GM23338 (cell line): ENCODE measurements at regions not wholly inside any gene's neighbourhood (a gene's known extent, or its start where the extent isn't known, plus 50 kb on each side); places are given as distances from the start of the nearest gene placed in this dataset.

Experiments
- ATAC-seq: fragments of 200-7000 bp; cut with Tn5 transposase; 3 replicates; pipeline ENCODE4 v1.9.1; 2020
- DNase-seq: peaks from one replicate; pipeline ENCODE4 v3.0.0-alpha.2; 2015; ENCODE audit warnings: low spot score
- H2AFZ ChIP-seq: fragments of 200-600 bp; sonication (generic); 2 replicates; pipeline ENCODE4 v1.8.0; 2016; ENCODE audit warnings: antibody characterized with exemption, mild to moderate bottlenecking, moderate library complexity
- H3F3A ChIP-seq: fragments of 200-600 bp; sonication (generic); replicated peaks from 2 replicates; pipeline ENCODE4 v1.8.0; 2017; ENCODE audit warnings: antibody characterized with exemption, mixed run types, low read depth
- H3K27ac ChIP-seq: fragments of 200-600 bp; sonication (generic); 2 replicates; pipeline ENCODE4 v1.6.1; 2016; ENCODE audit warnings: low read depth
- H3K27me3 ChIP-seq: fragments of 200-600 bp; sonication (generic); 2 replicates; pipeline ENCODE4 v1.8.0; 2016; ENCODE audit warnings: mild to moderate bottlenecking, mixed run types, moderate library complexity; ENCODE audit not compliant: insufficient read depth
- H3K36me3 ChIP-seq: fragments of 200-600 bp; sonication (generic); 2 replicates; pipeline ENCODE4 v1.8.0; 2016; ENCODE audit warnings: mild to moderate bottlenecking; ENCODE audit not compliant: insufficient read depth
- H3K4me1 ChIP-seq: fragments of 200-600 bp; sonication (generic); 2 replicates; pipeline ENCODE4 v1.8.0; 2016; ENCODE audit warnings: mild to moderate bottlenecking, moderate library complexity; ENCODE audit not compliant: insufficient read depth
- H3K4me2 ChIP-seq: fragments of 200-600 bp; sonication (generic); 2 replicates; pipeline ENCODE4 v1.7.1; 2017; ENCODE audit warnings: mixed run types
- H3K4me3 ChIP-seq: fragments of 200-600 bp; sonication (generic); 2 replicates; pipeline ENCODE4 v1.6.1; 2016; ENCODE audit warnings: mixed run types
- H3K79me2 ChIP-seq: fragments of 200-600 bp; sonication (generic); replicated peaks from 2 replicates; pipeline ENCODE4 v1.8.0; 2017; ENCODE audit warnings: mild to moderate bottlenecking; ENCODE audit not compliant: insufficient read depth
- H3K9me2 ChIP-seq: fragments of 200-600 bp; sonication (generic); 2 replicates; pipeline ENCODE4 v1.8.0; 2017; ENCODE audit not compliant: insufficient read depth
- H4K20me1 ChIP-seq: fragments of 200-600 bp; sonication (generic); replicated peaks from 2 replicates; pipeline ENCODE4 v1.8.0; 2017; ENCODE audit warnings: mild to moderate bottlenecking; ENCODE audit not compliant: insufficient read depth
- H3K27ac Mint-ChIP-seq: 2 replicates; pipeline ENCODE4 v1.8.0; 2020; ENCODE audit warnings: inconsistent platforms, mild to moderate bottlenecking, moderate library complexity, mixed read lengths
- H3K27me3 Mint-ChIP-seq: 3 replicates; pipeline ENCODE4 v1.8.0; 2022; ENCODE audit warnings: low read depth, mild to moderate bottlenecking, moderate library complexity, mixed read lengths, inconsistent platforms; ENCODE audit not compliant: insufficient read depth, poor library complexity
- H3K36me3 Mint-ChIP-seq: 3 replicates; pipeline ENCODE4 v1.8.0; 2021; ENCODE audit warnings: low read depth, mild to moderate bottlenecking, inconsistent platforms, moderate library complexity, mixed read lengths
- H3K4me1 Mint-ChIP-seq: 3 replicates; pipeline ENCODE4 v1.8.0; 2020; ENCODE audit warnings: mild to moderate bottlenecking, inconsistent platforms, mixed read lengths
- H3K4me3 Mint-ChIP-seq: 3 replicates; pipeline ENCODE4 v1.8.0; 2021; ENCODE audit warnings: moderate library complexity, mild to moderate bottlenecking, inconsistent platforms, mixed read lengths
- H3K9me3 Mint-ChIP-seq: 3 replicates; pipeline ENCODE4 v1.8.0; 2020; ENCODE audit warnings: moderate library complexity, mild to moderate bottlenecking, inconsistent platforms, mixed read lengths
- CREB1 ChIP-seq: fragments of 250-450 bp; sonication (Bioruptor Pico); IDR thresholded peaks from 2 replicates; pipeline ENCODE4 v1.5.0; 2020; ENCODE audit warnings: low read depth, mild to moderate bottlenecking, moderate library complexity
- EZH2phosphoT487 ChIP-seq: fragments of 200-600 bp; sonication (generic); IDR thresholded peaks from one replicate; pipeline ENCODE4 v1.8.1; 2018; ENCODE audit warnings: antibody characterized with exemption; ENCODE audit not compliant: unreplicated experiment
- POLR2AphosphoS5 ChIP-seq: IDR thresholded peaks from 2 replicates; pipeline ENCODE4 v1.6.1; 2016; ENCODE audit warnings: antibody characterized with exemption, low read depth
- STAT1 ChIP-seq: IDR thresholded peaks from one replicate; pipeline ENCODE4 v1.6.1; 2016; ENCODE audit warnings: antibody characterized with exemption; ENCODE audit not compliant: unreplicated experiment
- TF ChIP-seq, protein P1 (sequence below): IDR thresholded peaks from one replicate; pipeline ENCODE4 v1.6.1; 2018; ENCODE audit warnings: antibody characterized with exemption; ENCODE audit not compliant: unreplicated experiment
- TF ChIP-seq, protein P2 (sequence below), 2 experiments: fragments of 200-600 bp in 1 of 2; sonication (generic) in 1 of 2; conservative IDR thresholded peaks; 2 replicates each; pipeline versions ENCODE4 v1.5.1 to v1.6.1; 2016 to 2017; ENCODE audit warnings: antibody characterized with exemption in 2 of 2, low read depth in 2 of 2, mild to moderate bottlenecking in 2 of 2, moderate library complexity in 1 of 2
- TF ChIP-seq, protein P3 (sequence below): fragments of 250-450 bp; sonication (Bioruptor Pico); IDR thresholded peaks from 2 replicates; pipeline ENCODE4 v1.5.0; 2020; ENCODE audit warnings: mild to moderate bottlenecking, moderate library complexity

DNA sequence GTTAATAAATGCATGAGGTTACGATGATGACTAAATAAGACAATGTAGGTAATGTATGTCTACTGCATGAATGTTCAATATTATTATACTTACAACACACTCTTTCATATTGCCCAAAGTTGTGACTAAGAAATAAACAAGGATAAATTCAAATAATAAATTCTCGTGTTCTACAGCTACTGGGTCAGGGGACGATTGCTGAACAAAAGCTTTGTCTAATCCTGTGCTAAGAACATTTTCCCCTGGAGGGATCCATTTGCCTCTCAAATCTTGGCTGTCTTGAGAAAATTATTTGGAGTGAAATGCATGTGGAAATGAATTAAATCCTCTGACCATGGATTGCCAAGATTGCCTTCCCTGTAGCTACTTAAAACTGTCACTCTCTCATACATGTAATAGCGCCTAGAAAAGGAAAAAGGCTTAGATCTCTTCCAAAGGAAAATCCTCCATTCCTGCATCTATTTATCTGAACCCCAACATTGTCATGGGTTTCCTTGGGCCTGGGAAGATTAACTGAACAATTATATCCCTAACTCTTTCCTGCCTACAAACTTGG, 893.8 kb upstream of the ACO1 start:
- H3K4me3 ChIP-seq, result no peak overlapping the region
- H3K36me3 ChIP-seq, result no peaks in the 10 kb centered on the region
- H3F3A ChIP-seq, result no peaks in the 10 kb centered on the region
- H4K20me1 ChIP-seq, result no peaks in the 10 kb centered on the region
- H3K27ac ChIP-seq, result no peak overlapping the region
- H3K9me2 ChIP-seq, result 0 out of 2 replicates have a peak, but pooled peaks cover 3% of the 10 kb centered on the region
- no peak overlapping the region for H3K4me2 ChIP-seq
- Mint-ChIP-seq H3K36me3 (peaks cover 2% of the 10 kb centered on the region), H3K9me3 (peaks cover 2% of the 10 kb centered on the region), H3K4me1 (peaks cover 9% of the 10 kb centered on the region; the same call in 2 of the 3 replicates), H3K27ac (no peak overlapping the region), H3K4me3 (no peak overlapping the region), H3K27me3 (peaks cover 5% of the 10 kb centered on the region)
- no peaks in the 10 kb centered on the region for H3K27me3 ChIP-seq
- ATAC-seq (no peak), DNase-seq (no peak)
- no peaks in the 10 kb centered on the region for H3K4me1 ChIP-seq
- TF ChIP-seq STAT1 (no peak), CREB1 (CRISPR knock-in tag) (no peak), POLR2AphosphoS5 (no peak), EZH2phosphoT487 (no peak)
- TF ChIP-seq, protein P1, sequence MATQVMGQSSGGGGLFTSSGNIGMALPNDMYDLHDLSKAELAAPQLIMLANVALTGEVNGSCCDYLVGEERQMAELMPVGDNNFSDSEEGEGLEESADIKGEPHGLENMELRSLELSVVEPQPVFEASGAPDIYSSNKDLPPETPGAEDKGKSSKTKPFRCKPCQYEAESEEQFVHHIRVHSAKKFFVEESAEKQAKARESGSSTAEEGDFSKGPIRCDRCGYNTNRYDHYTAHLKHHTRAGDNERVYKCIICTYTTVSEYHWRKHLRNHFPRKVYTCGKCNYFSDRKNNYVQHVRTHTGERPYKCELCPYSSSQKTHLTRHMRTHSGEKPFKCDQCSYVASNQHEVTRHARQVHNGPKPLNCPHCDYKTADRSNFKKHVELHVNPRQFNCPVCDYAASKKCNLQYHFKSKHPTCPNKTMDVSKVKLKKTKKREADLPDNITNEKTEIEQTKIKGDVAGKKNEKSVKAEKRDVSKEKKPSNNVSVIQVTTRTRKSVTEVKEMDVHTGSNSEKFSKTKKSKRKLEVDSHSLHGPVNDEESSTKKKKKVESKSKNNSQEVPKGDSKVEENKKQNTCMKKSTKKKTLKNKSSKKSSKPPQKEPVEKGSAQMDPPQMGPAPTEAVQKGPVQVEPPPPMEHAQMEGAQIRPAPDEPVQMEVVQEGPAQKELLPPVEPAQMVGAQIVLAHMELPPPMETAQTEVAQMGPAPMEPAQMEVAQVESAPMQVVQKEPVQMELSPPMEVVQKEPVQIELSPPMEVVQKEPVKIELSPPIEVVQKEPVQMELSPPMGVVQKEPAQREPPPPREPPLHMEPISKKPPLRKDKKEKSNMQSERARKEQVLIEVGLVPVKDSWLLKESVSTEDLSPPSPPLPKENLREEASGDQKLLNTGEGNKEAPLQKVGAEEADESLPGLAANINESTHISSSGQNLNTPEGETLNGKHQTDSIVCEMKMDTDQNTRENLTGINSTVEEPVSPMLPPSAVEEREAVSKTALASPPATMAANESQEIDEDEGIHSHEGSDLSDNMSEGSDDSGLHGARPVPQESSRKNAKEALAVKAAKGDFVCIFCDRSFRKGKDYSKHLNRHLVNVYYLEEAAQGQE, result no peak
- TF ChIP-seq, protein P2, sequence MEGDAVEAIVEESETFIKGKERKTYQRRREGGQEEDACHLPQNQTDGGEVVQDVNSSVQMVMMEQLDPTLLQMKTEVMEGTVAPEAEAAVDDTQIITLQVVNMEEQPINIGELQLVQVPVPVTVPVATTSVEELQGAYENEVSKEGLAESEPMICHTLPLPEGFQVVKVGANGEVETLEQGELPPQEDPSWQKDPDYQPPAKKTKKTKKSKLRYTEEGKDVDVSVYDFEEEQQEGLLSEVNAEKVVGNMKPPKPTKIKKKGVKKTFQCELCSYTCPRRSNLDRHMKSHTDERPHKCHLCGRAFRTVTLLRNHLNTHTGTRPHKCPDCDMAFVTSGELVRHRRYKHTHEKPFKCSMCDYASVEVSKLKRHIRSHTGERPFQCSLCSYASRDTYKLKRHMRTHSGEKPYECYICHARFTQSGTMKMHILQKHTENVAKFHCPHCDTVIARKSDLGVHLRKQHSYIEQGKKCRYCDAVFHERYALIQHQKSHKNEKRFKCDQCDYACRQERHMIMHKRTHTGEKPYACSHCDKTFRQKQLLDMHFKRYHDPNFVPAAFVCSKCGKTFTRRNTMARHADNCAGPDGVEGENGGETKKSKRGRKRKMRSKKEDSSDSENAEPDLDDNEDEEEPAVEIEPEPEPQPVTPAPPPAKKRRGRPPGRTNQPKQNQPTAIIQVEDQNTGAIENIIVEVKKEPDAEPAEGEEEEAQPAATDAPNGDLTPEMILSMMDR (conservative IDR thresholded peaks at IDR 0.05; ENCODE audit: low read depth in 2 of 2), result no peak
- TF ChIP-seq, protein P3, sequence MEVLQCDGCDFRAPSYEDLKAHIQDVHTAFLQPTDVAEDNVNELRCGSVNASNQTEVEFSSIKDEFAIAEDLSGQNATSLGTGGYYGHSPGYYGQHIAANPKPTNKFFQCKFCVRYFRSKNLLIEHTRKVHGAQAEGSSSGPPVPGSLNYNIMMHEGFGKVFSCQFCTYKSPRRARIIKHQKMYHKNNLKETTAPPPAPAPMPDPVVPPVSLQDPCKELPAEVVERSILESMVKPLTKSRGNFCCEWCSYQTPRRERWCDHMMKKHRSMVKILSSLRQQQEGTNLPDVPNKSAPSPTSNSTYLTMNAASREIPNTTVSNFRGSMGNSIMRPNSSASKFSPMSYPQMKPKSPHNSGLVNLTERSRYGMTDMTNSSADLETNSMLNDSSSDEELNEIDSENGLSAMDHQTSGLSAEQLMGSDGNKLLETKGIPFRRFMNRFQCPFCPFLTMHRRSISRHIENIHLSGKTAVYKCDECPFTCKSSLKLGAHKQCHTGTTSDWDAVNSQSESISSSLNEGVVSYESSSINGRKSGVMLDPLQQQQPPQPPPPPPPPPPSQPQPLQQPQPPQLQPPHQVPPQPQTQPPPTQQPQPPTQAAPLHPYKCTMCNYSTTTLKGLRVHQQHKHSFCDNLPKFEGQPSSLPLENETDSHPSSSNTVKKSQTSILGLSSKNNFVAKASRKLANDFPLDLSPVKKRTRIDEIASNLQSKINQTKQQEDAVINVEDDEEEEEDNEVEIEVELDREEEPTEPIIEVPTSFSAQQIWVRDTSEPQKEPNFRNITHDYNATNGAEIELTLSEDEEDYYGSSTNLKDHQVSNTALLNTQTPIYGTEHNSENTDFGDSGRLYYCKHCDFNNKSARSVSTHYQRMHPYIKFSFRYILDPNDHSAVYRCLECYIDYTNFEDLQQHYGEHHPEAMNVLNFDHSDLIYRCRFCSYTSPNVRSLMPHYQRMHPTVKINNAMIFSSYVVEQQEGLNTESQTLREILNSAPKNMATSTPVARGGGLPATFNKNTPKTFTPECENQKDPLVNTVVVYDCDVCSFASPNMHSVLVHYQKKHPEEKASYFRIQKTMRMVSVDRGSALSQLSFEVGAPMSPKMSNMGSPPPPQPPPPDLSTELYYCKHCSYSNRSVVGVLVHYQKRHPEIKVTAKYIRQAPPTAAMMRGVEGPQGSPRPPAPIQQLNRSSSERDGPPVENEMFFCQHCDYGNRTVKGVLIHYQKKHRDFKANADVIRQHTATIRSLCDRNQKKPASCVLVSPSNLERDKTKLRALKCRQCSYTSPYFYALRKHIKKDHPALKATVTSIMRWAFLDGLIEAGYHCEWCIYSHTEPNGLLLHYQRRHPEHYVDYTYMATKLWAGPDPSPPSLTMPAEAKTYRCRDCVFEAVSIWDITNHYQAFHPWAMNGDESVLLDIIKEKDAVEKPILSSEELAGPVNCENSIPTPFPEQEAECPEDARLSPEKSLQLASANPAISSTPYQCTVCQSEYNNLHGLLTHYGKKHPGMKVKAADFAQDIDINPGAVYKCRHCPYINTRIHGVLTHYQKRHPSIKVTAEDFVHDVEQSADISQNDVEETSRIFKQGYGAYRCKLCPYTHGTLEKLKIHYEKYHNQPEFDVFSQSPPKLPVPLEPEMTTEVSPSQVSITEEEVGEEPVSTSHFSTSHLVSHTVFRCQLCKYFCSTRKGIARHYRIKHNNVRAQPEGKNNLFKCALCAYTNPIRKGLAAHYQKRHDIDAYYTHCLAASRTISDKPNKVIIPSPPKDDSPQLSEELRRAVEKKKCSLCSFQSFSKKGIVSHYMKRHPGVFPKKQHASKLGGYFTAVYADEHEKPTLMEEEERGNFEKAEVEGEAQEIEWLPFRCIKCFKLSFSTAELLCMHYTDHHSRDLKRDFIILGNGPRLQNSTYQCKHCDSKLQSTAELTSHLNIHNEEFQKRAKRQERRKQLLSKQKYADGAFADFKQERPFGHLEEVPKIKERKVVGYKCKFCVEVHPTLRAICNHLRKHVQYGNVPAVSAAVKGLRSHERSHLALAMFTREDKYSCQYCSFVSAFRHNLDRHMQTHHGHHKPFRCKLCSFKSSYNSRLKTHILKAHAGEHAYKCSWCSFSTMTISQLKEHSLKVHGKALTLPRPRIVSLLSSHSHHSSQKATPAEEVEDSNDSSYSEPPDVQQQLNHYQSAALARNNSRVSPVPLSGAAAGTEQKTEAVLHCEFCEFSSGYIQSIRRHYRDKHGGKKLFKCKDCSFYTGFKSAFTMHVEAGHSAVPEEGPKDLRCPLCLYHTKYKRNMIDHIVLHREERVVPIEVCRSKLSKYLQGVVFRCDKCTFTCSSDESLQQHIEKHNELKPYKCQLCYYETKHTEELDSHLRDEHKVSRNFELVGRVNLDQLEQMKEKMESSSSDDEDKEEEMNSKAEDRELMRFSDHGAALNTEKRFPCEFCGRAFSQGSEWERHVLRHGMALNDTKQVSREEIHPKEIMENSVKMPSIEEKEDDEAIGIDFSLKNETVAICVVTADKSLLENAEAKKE (CRISPR knock-in tag), result no peak
- no peaks in the 10 kb centered on the region for H3K79me2 ChIP-seq
- no peak overlapping the region for H2AFZ ChIP-seq
